ENCODE measurements at regions not wholly inside any gene's neighbourhood (a gene's known extent, or its start where the extent isn't known, plus 50 kb on each side); places are given as distances from the start of the nearest gene placed in this dataset.

- no peak overlapping the region for H3K27ac ChIP-seq (ENCODE audit: low read depth, low read length)
- 94 to 95% (median 94%) methylated on average over 18 of the region's 18 CpGs for WGBS, 3 donors
These were observed 419.4 kb upstream of the AGA start for GRCh38 chr4:177861551-177862094.

GRCh38 chr4:177862541-177863176, 420.4 kb upstream of the AGA start:
- H3K27ac ChIP-seq (ENCODE audit: low read depth, low read length), result no peak overlapping the region
- WGBS, 3 donors, result 88 to 91% (median 90%) methylated on average over 18 to 19 of the region's 19 CpGs

GRCh38 chr4:177879851-177880250, 437.6 kb upstream of the AGA start:
- WGBS, 3 donors, result 49 to 61% (median 50%) methylated on average over 3 of the region's 3 CpGs
- no peak overlapping the region for H3K27ac ChIP-seq (ENCODE audit: low read depth, low read length)

- H3K27ac ChIP-seq (ENCODE audit: low read depth, low read length), result no peak overlapping the region
These were observed 452.9 kb upstream of the AGA start for GRCh38 chr4:177895136-177895535.

- no peak overlapping the region for H3K27ac ChIP-seq (ENCODE audit: low read depth, low read length)
These were observed 459.5 kb upstream of the AGA start for GRCh38 chr4:177901786-177902185.

- 67 to 76% (median 73%) methylated on average over 1 of the region's 1 CpG for WGBS, 3 donors
- no peak overlapping the region for H3K27ac ChIP-seq (ENCODE audit: low read depth, low read length)
These were observed 460.1 kb upstream of the AGA start for GRCh38 chr4:177902386-177902785.

GRCh38 chr4:177907736-177908424, 465.6 kb upstream of the AGA start:
- 19 to 39% (median 36%) methylated on average over 11 of the region's 11 CpGs for WGBS, 3 donors
- H3K27ac ChIP-seq (ENCODE audit: low read depth, low read length), result no peak overlapping the region

GRCh38 chr4:177921715-177922114, 479.5 kb upstream of the AGA start:
- H3K27ac ChIP-seq (ENCODE audit: low read depth, low read length), result no peak overlapping the region
- 61 to 80% (median 79%) methylated on average over 1 of the region's 1 CpG for WGBS, 3 donors

GRCh38 chr4:177923888-177924287, 481.7 kb upstream of the AGA start:
- H3K27ac ChIP-seq (ENCODE audit: low read depth, low read length), result no peak overlapping the region

- no peak overlapping the region for H3K27ac ChIP-seq (ENCODE audit: low read depth, low read length)
- WGBS, 3 donors, result 28 to 75% (median 70%) methylated on average over 5 of the region's 5 CpGs
These were observed 494.8 kb upstream of the AGA start for GRCh38 chr4:177937041-177937440.

GRCh38 chr4:177938226-177938625, 496.0 kb upstream of the AGA start:
- no peak overlapping the region for H3K27ac ChIP-seq (ENCODE audit: low read depth, low read length)
- 62 to 84% (median 77%) methylated on average over 3 of the region's 3 CpGs for WGBS, 3 donors

GRCh38 chr4:177945268-177945667, 503.0 kb upstream of the AGA start:
- H3K27ac ChIP-seq (ENCODE audit: low read depth, low read length), result no peak overlapping the region
- 48 to 56% (median 49%) methylated on average over 2 of the region's 2 CpGs for WGBS, 3 donors

GRCh38 chr4:177947607-177948006, 505.4 kb upstream of the AGA start:
- 69 to 76% (median 75%) methylated on average over 1 of the region's 1 CpG for WGBS, 3 donors
- no peak overlapping the region for H3K27ac ChIP-seq (ENCODE audit: low read depth, low read length)

- no peak overlapping the region for H3K27ac ChIP-seq (ENCODE audit: low read depth, low read length)
- WGBS, 3 donors, result 81 to 90% (median 82%) methylated on average over 4 of the region's 4 CpGs
These were observed 506.6 kb upstream of the AGA start for GRCh38 chr4:177948853-177949252.

GRCh38 chr4:177951026-177951425, 508.8 kb upstream of the AGA start:
- H3K27ac ChIP-seq (ENCODE audit: low read depth, low read length), result no peak overlapping the region
- 88 to 98% (median 90%) methylated on average over 2 of the region's 2 CpGs for WGBS, 3 donors

GRCh38 chr4:177952723-177953122, 510.5 kb upstream of the AGA start:
- 85 to 91% (median 90%) methylated on average over 2 of the region's 2 CpGs for WGBS, 3 donors
- H3K27ac ChIP-seq (ENCODE audit: low read depth, low read length), result no peak overlapping the region

- no peak overlapping the region for H3K27ac ChIP-seq (ENCODE audit: low read depth, low read length)
- WGBS, 3 donors, result 78 to 81% (median 79%) methylated on average over 5 of the region's 5 CpGs
These were observed 515.5 kb upstream of the AGA start for GRCh38 chr4:177957596-177958360.

- 62 to 87% (median 73%) methylated on average over 2 of the region's 2 CpGs for WGBS, 3 donors
- H3K27ac ChIP-seq (ENCODE audit: low read depth, low read length), result no peak overlapping the region
These were observed 518.3 kb upstream of the AGA start for GRCh38 chr4:177960566-177960965.

- no peak overlapping the region for H3K27ac ChIP-seq (ENCODE audit: low read depth, low read length)
- WGBS, 3 donors, result 86 to 91% (median 88%) methylated on average over 2 of the region's 2 CpGs
These were observed 519.6 kb upstream of the AGA start for GRCh38 chr4:177961761-177962380.
